ENCODE measurements at regions not wholly inside any gene's neighbourhood (a gene's known extent, or its start where the extent isn't known, plus 50 kb on each side); places are given as distances from the start of the nearest gene placed in this dataset.

DNA sequence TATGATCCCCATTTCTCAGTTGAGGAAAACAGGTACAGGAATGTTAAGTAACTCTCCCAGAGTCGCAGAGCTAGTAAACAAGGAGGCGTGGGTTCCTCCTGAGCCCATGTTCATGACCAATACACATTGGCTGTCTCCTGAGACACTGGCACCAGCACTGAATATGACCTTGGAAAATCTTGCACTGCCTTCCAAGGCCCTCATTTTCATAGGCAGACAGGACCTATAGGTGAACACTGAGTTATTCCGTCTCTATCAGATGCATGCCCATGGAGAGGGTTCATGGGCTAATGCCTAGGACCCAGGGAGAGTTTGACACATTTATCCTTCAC is 504.8 kb downstream of the RFC3 start:
- no peak overlapping the region for H3K4me3 ChIP-seq (ENCODE audit: low read depth, low read length)
- no peak for DNase-seq (ENCODE audit: low read depth)
- TF ChIP-seq CTCF (IDR thresholded peaks at IDR 0.05; ENCODE audit: insufficient read depth, low read length) = no peak

DNA sequence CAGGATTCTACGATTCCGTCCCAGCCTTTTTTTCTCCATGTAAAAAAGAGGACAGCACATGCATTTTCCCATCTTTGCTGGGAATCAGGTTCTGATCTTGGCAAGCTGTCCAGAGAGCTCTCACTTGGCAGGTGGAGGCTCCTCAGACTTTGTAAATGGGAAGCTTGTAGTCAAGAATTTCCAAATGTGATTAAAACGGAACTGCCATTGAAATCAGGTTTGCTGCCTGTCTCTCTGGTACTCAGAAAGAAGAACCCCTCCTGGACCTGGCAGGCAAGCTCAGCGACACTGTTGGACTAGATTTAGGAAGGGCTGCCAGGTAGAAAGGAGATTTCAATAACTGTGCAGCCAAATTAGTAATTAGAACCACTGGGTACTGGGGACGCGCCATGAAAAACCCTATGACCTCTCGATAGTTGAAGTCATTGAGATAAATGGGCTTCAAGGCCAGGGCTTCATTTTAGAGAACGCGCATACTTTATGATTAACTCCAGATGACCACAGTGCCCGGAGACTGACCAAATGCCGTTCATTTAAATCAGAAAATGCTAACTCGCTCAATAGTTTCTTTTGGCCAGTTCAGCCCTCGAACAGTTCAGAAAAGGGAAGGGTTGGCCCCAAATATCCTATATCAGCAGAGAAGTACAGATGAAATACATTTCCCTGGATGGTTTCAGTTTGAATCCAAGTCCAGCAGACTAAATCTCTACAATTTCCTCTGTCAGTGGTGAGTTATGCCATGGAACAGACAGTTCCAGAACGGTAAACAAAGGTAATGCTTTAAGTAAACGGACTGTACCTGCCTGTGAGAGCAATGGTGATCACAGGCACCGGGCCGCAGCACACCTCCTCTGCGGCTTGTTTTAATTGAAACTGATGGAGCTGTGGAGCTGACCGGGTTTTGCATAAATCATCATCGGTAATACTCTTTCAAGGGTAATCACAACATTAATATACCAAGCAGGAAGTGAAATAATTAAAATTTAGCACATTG is 517.4 kb downstream of the RFC3 start:
- DNase-seq (ENCODE audit: low read depth) = peak; percentile 44
- no peak overlapping the region for H3K4me3 ChIP-seq (ENCODE audit: low read depth, low read length)
- TF ChIP-seq CTCF (IDR thresholded peaks at IDR 0.05; ENCODE audit: insufficient read depth, low read length) = no peak

DNA sequence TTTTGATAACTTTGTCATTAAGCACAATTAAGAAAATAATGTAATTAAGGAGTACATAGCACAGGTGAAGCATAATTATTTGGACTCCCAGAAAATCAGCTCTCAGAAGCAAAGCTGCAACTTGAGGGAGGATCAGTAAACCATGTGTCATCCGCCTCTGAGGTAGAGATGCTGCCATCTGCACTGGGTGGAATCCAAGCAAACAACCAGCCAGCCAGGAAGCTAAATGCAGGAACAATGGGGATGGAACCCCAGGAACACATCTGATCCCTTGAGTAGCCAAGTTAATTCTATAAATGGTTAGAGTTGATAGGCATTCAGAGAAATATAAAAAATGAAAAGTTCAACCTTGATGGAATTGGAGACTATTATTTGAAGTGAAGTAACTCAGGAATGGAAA is 520.2 kb downstream of the RFC3 start:
- DNase-seq (ENCODE audit: low read depth) = peak; percentile 10
- no peak overlapping the region for H3K4me3 ChIP-seq (ENCODE audit: low read depth, low read length)
- no peak for TF ChIP-seq CTCF (IDR thresholded peaks at IDR 0.05; ENCODE audit: insufficient read depth, low read length)

GRCh38 chr13:34340534-34340933 is 522.6 kb downstream of the RFC3 start:
- no peak overlapping the region for H3K4me3 ChIP-seq (ENCODE audit: low read depth, low read length)
- peak; percentile 54 for DNase-seq (ENCODE audit: low read depth)
- no peak for TF ChIP-seq CTCF (IDR thresholded peaks at IDR 0.05; ENCODE audit: insufficient read depth, low read length)

- DNase-seq (ENCODE audit: low read depth) = peak; percentile 70
- H3K4me3 ChIP-seq (ENCODE audit: low read depth, low read length) = no peak overlapping the region
- no peak for TF ChIP-seq CTCF (IDR thresholded peaks at IDR 0.05; ENCODE audit: insufficient read depth, low read length)
Measured at GRCh38 chr13:34343413-34343940, 525.5 kb downstream of the RFC3 start.

DNA sequence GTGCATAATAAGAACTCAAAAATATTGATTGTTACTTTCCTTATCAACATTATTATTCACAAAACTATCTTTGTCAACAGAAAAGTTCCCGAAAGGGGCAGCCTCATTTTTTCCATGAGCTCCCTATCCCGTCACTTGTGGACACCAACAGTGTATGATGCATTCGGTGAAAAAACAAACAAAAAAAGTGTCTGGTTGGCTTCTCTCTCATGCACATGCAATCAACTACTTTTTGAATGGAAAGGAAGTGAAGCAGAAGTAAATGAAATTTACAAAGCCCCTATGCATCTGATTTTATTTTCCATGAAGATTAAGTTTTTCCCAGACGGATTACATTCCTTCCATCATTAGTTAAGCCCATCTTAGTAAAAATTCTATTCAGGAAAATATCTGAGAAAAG is 526.9 kb downstream of the RFC3 start:
- no peak for DNase-seq (ENCODE audit: low read depth)
- no peak overlapping the region for H3K4me3 ChIP-seq (ENCODE audit: low read depth, low read length)
- TF ChIP-seq CTCF (IDR thresholded peaks at IDR 0.05; ENCODE audit: insufficient read depth, low read length) = no peak
